Endothelial cell of umbilical vein (primary cell): ENCODE measurements at regions not wholly inside any gene's neighbourhood (a gene's known extent, or its start where the extent isn't known, plus 50 kb on each side); places are given as distances from the start of the nearest gene placed in this dataset.

ENCODE experiments used
- BruUV-seq: library from RNA; stranded (reverse); fragments of 400-500 nt; replicated peaks from 2 replicates; lab custom pipeline; 2021; lab: Mats Ljungman, UMichigan
- CTCF ChIA-PET: fragments of 300-600, 350-600 bp; sonication (Branson Sonifier 250); formaldehyde crosslinking; loops from one replicate; lab custom pipeline; 2021; ENCODE audit warnings: antibody characterized with exemption, inconsistent platforms; lab: Charles Lee
- POLR2A ChIA-PET: fragments of 300-600, 350-600 bp; sonication (Branson Sonifier 250); formaldehyde crosslinking; loops from one replicate; lab custom pipeline; 2021; ENCODE audit warnings: antibody characterized with exemption, inconsistent platforms; lab: Charles Lee
- DNase-seq: peaks from one replicate; pipeline ENCODE4 v3.0.0-alpha.2; 2011; ENCODE audit warnings: low read depth, low spot score
- FAIRE-seq: peaks from 2 replicates; lab custom pipeline; 2011; peaks lifted over from hg19 to GRCh38; lab: Jason Lieb, UNC
- H2AFZ ChIP-seq: 2 replicates; pipeline ENCODE4 v1.6.0; 2012; ENCODE audit warnings: low read depth, low read length, control low read depth, inconsistent platforms
- H3K27ac ChIP-seq: 2 replicates; pipeline ENCODE4 v1.5.1; 2011; ENCODE audit warnings: low read depth, mild to moderate bottlenecking, control low read depth, low read length, moderate library complexity; ENCODE audit not compliant: insufficient read depth
- H3K27me3 ChIP-seq, 2 experiments: 2 replicates each; pipeline versions ENCODE4 v1.6.0 to v1.6.1; 2011; ENCODE audit warnings: low read length in 2 of 2, mixed read lengths in 1 of 2; ENCODE audit not compliant: control insufficient read depth in 2 of 2, insufficient read depth in 2 of 2
- H3K36me3 ChIP-seq, 2 experiments: 2 replicates in 1 of 2; 3 replicates in 1 of 2; pipeline ENCODE4 v1.5.1; 2011; ENCODE audit warnings: low read length in 2 of 2, mild to moderate bottlenecking in 1 of 2, moderate library complexity in 1 of 2; ENCODE audit not compliant: control insufficient read depth in 2 of 2, insufficient read depth in 2 of 2; ENCODE audit errors: extremely low read depth in 1 of 2
- H3K4me1 ChIP-seq: 3 replicates; pipeline ENCODE4 v1.5.1; 2011; ENCODE audit warnings: mild to moderate bottlenecking, low read length; ENCODE audit not compliant: control insufficient read depth, insufficient read depth; ENCODE audit errors: extremely low read depth
- H3K4me2 ChIP-seq: 2 replicates; pipeline ENCODE4 v1.6.1; 2011; ENCODE audit warnings: low read length, control low read depth, mixed read lengths; ENCODE audit not compliant: insufficient read depth
- H3K4me3 ChIP-seq, 3 experiments: fragments of 200-600 bp in 1 of 3; sonication (generic), shearing (Covaris generic) in 1 of 3; replicated peaks in 1 of 3; 2 replicates each; pipeline ENCODE4 v1.5.1; 2011 to 2016; ENCODE audit warnings: control low read depth in 3 of 3, low read length in 3 of 3, mild to moderate bottlenecking in 2 of 3, inconsistent platforms in 1 of 3, low read depth in 1 of 3, moderate library complexity in 1 of 3; ENCODE audit not compliant: insufficient read depth in 1 of 3
- H3K79me2 ChIP-seq: 2 replicates; pipeline ENCODE4 v1.6.0; 2012; ENCODE audit warnings: low read length, inconsistent platforms; ENCODE audit not compliant: control insufficient read depth, insufficient read depth
- H3K9ac ChIP-seq: replicated peaks from 2 replicates; pipeline ENCODE3; 2011; ENCODE audit warnings: low read length, control low read depth; ENCODE audit not compliant: insufficient read depth; ENCODE audit errors: extremely low read depth
- H3K9me1 ChIP-seq: replicated peaks from 3 replicates; pipeline ENCODE4 v1.6.0; 2011; ENCODE audit warnings: mild to moderate bottlenecking, low read length; ENCODE audit not compliant: control insufficient read depth, insufficient read depth; ENCODE audit errors: extremely low read depth
- H3K9me3 ChIP-seq: replicated peaks from 2 replicates; pipeline ENCODE4 v1.5.1; 2012; ENCODE audit warnings: low read length, inconsistent platforms; ENCODE audit not compliant: control insufficient read depth, insufficient read depth
- H4K20me1 ChIP-seq: replicated peaks from 2 replicates; pipeline ENCODE3; 2011; ENCODE audit warnings: mild to moderate bottlenecking, low read length; ENCODE audit not compliant: control insufficient read depth, insufficient read depth; ENCODE audit errors: extremely low read depth
- EZH2 ChIP-seq: IDR thresholded peaks from 2 replicates; pipeline ENCODE4 v1.6.1; 2012; ENCODE audit warnings: borderline replicate concordance, low read depth, mild to moderate bottlenecking, moderate library complexity, low read length, inconsistent platforms; ENCODE audit not compliant: severe bottlenecking
- FOS ChIP-seq: IDR thresholded peaks from 2 replicates; pipeline ENCODE4 v1.6.1; 2011; ENCODE audit warnings: mild to moderate bottlenecking, low read length, moderate library complexity, borderline replicate concordance; ENCODE audit not compliant: insufficient read depth
- GATA2 ChIP-seq: IDR thresholded peaks from 2 replicates; pipeline ENCODE4 v1.7.0; 2011; ENCODE audit warnings: low read depth, mild to moderate bottlenecking, moderate library complexity, mixed read lengths, low read length; ENCODE audit not compliant: insufficient read length, insufficient read depth
- JUN ChIP-seq: IDR thresholded peaks from 2 replicates; pipeline ENCODE4 v1.6.1; 2011; ENCODE audit warnings: borderline replicate concordance, low read depth; ENCODE audit not compliant: insufficient read length, insufficient read depth
- MYC ChIP-seq: IDR thresholded peaks from one replicate; pipeline ENCODE4 v1.6.1; 2011; ENCODE audit warnings: mild to moderate bottlenecking, low read depth, low read length
- POLR2A ChIP-seq: IDR thresholded peaks from 2 replicates; pipeline ENCODE4 v1.6.1; 2012; ENCODE audit warnings: low read depth, mild to moderate bottlenecking, control low read depth, low read length
- POLR2AphosphoS5 ChIP-seq: IDR thresholded peaks from 2 replicates; pipeline ENCODE4 v1.6.1; 2012; ENCODE audit warnings: low read depth, mild to moderate bottlenecking, control low read depth, low read length, moderate library complexity; ENCODE audit not compliant: insufficient read depth
- dilution Hi-C: fragments of 300-500 bp; cut with MboI; formaldehyde crosslinking; loops from one replicate; pipeline ENCODE4 v1.15.0; 2019; ENCODE audit warnings: low sequenced_read_pairs; ENCODE audit not compliant: extremely low pct_ligation_motif_present
- intact Hi-C: fragments of 100-400 bp; cut with micrococcal nuclease; formaldehyde crosslinking; loops from one replicate; pipeline ENCODE4 v1.10.0; 2022
- TF ChIP-seq, protein P1 (sequence below): IDR thresholded peaks from 2 replicates; pipeline ENCODE4 v1.6.1; 2011; ENCODE audit not compliant: insufficient read depth, insufficient read length
- TF ChIP-seq, protein P2 (sequence below), 2 donors: IDR thresholded peaks; 1 replicate in 1 of 2; 2 replicates in 1 of 2; pipeline ENCODE4 v1.5.1; 2011; ENCODE audit warnings: low read length in 2 of 2, mild to moderate bottlenecking in 2 of 2, moderate library complexity in 2 of 2, control low read depth in 1 of 2, inconsistent platforms in 1 of 2, low read depth in 1 of 2; ENCODE audit not compliant: insufficient read depth in 1 of 2; ENCODE audit errors: extremely low read depth in 1 of 2

DNA sequence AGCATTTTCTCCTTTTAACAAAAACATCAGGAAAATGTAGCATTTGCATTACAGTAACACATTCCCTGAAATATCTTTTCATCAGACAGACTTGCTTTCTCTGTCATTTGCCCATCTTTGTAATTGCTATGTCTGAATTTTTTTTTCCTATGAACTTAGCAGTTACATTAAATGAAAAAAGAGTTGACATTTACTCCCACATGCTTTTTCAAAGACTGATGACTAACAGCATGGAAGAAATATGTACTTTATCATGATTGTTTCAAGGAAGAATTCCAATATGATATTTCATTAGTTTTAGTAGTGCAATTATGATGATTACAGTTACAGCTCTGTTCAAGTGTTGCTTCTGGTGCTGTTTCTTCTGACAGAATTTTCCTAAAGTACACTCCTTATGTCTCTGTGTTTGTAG lies 864.5 kb upstream of the MAN1A1 start:
- TF ChIP-seq, protein P1, sequence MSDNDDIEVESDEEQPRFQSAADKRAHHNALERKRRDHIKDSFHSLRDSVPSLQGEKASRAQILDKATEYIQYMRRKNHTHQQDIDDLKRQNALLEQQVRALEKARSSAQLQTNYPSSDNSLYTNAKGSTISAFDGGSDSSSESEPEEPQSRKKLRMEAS: no peak
- TF ChIP-seq GATA2 (no peak), MYC (no peak), EZH2 (no peak), JUN (no peak), POLR2A (no peak), FOS (no peak), POLR2AphosphoS5 (no peak)
- TF ChIP-seq, protein P2, sequence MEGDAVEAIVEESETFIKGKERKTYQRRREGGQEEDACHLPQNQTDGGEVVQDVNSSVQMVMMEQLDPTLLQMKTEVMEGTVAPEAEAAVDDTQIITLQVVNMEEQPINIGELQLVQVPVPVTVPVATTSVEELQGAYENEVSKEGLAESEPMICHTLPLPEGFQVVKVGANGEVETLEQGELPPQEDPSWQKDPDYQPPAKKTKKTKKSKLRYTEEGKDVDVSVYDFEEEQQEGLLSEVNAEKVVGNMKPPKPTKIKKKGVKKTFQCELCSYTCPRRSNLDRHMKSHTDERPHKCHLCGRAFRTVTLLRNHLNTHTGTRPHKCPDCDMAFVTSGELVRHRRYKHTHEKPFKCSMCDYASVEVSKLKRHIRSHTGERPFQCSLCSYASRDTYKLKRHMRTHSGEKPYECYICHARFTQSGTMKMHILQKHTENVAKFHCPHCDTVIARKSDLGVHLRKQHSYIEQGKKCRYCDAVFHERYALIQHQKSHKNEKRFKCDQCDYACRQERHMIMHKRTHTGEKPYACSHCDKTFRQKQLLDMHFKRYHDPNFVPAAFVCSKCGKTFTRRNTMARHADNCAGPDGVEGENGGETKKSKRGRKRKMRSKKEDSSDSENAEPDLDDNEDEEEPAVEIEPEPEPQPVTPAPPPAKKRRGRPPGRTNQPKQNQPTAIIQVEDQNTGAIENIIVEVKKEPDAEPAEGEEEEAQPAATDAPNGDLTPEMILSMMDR (IDR thresholded peaks at IDR 0.05; ENCODE audit: extremely low read depth in 1 of 2, insufficient read depth in 1 of 2, low read depth in 1 of 2, low read length in 2 of 2): no peak
- Histone ChIP-seq H3K4me2 (no peak overlapping the region), H3K27ac (no peak overlapping the region), H3K4me3 (no peak overlapping the region), H3K9me3 (no peaks in the 10 kb centered on the region), H3K79me2 (no peaks in the 10 kb centered on the region), H3K9ac (no peak overlapping the region), H4K20me1 (no peaks in the 10 kb centered on the region), H2AFZ (no peak overlapping the region), H3K36me3 (no peaks in the 10 kb centered on the region), H3K27me3 (no peaks in the 10 kb centered on the region), H3K9me1 (no peaks in the 10 kb centered on the region), H3K4me1 (no peaks in the 10 kb centered on the region)
- dilution Hi-C loops: no loop called here
- no peak for DNase-seq
- intact Hi-C loops: no loop called here
- ChIA-PET CTCF (no interaction called here), POLR2A (no interaction called here)
- FAIRE-seq: no peak
- no TSS peak for BruUV-seq
